Fibroblast of pulmonary artery (primary cell): ENCODE measurements at regions not wholly inside any gene's neighbourhood (a gene's known extent, or its start where the extent isn't known, plus 50 kb on each side); places are given as distances from the start of the nearest gene placed in this dataset.

ENCODE experiments used
- DNase-seq: peaks from one replicate; pipeline ENCODE4 v3.0.0-alpha.2; 2010; ENCODE audit warnings: low read depth
- H3K4me3 ChIP-seq: replicated peaks from 2 replicates; pipeline ENCODE4 v1.5.1; 2011; ENCODE audit warnings: low read depth, mild to moderate bottlenecking, control low read depth, low read length, moderate library complexity
- CTCF ChIP-seq: IDR thresholded peaks from 2 replicates; pipeline ENCODE4 v1.5.1; 2011; ENCODE audit warnings: mild to moderate bottlenecking, control low read depth, low read length, inconsistent platforms; ENCODE audit errors: missing control alignments

- DNase-seq = no peak
- H3K4me3 ChIP-seq = no peak overlapping the region
- TF ChIP-seq CTCF = no peak
Observed at GRCh38 chr2:111715987-111716904, 167.7 kb downstream of the ANAPC1 start.

GRCh38 chr2:111716905-111717775, 166.9 kb downstream of the ANAPC1 start:
- H3K4me3 ChIP-seq = no peak overlapping the region
- DNase-seq = no peak
- no peak for TF ChIP-seq CTCF
